Keratinocyte (primary cell): ENCODE measurements at regions not wholly inside any gene's neighbourhood (a gene's known extent, or its start where the extent isn't known, plus 50 kb on each side); places are given as distances from the start of the nearest gene placed in this dataset.

Source experiments
- DNase-seq: peaks from one replicate; pipeline ENCODE4 v3.0.0-alpha.2; 2011; ENCODE audit warnings: low read depth, missing footprints, low spot score
- FAIRE-seq: peaks from 2 replicates; lab custom pipeline; 2011; peaks lifted over from hg19 to GRCh38; lab: Jason Lieb, UNC
- H2AFZ ChIP-seq: 2 replicates; pipeline ENCODE4 v1.6.0; 2012; ENCODE audit warnings: low read length, control low read depth, inconsistent platforms; ENCODE audit not compliant: control insufficient read depth
- H3K27ac ChIP-seq: 2 replicates; pipeline ENCODE4 v1.5.1; 2011; ENCODE audit warnings: low read length; ENCODE audit not compliant: control insufficient read depth, insufficient read depth
- H3K27me3 ChIP-seq: 3 replicates; pipeline ENCODE4 v1.6.0; 2011; ENCODE audit warnings: low read length; ENCODE audit not compliant: control insufficient read depth, insufficient read depth; ENCODE audit errors: extremely low read depth
- H3K36me3 ChIP-seq, 2 experiments: 2 replicates in 1 of 2; 3 replicates in 1 of 2; pipeline ENCODE4 v1.5.1; 2011; ENCODE audit warnings: low read length in 2 of 2, mild to moderate bottlenecking in 1 of 2; ENCODE audit not compliant: control insufficient read depth in 2 of 2, insufficient read depth in 2 of 2; ENCODE audit errors: extremely low read depth in 1 of 2
- H3K4me1 ChIP-seq: 3 replicates; pipeline ENCODE4 v1.5.1; 2011; ENCODE audit warnings: low read length; ENCODE audit not compliant: control insufficient read depth, insufficient read depth; ENCODE audit errors: extremely low read depth
- H3K4me2 ChIP-seq: 3 replicates; pipeline ENCODE4 v1.6.0; 2011; ENCODE audit warnings: low read depth, low read length; ENCODE audit not compliant: control insufficient read depth, insufficient read depth; ENCODE audit errors: extremely low read depth
- H3K4me3 ChIP-seq, 3 experiments: fragments of 200-600 bp in 1 of 3; sonication (generic) in 1 of 3; 2 replicates in 2 of 3; 3 replicates in 1 of 3; pipeline ENCODE4 v1.5.1; 2011 to 2016; ENCODE audit warnings: low read length in 3 of 3, mild to moderate bottlenecking in 3 of 3, control low read depth in 2 of 3, inconsistent platforms in 1 of 3, low read depth in 1 of 3, mixed read lengths in 1 of 3, mixed run types in 1 of 3, moderate library complexity in 1 of 3; ENCODE audit not compliant: control insufficient read depth in 2 of 3, insufficient read depth in 2 of 3; ENCODE audit errors: extremely low read depth in 1 of 3
- H3K79me2 ChIP-seq: 2 replicates; pipeline ENCODE4 v1.6.0; 2012; ENCODE audit warnings: low read length; ENCODE audit not compliant: control insufficient read depth, insufficient read depth
- H3K9ac ChIP-seq: 3 replicates; pipeline ENCODE4 v1.6.0; 2011; ENCODE audit warnings: low read length; ENCODE audit not compliant: control insufficient read depth, insufficient read depth; ENCODE audit errors: extremely low read depth
- H3K9me1 ChIP-seq: 3 replicates; pipeline ENCODE4 v1.6.0; 2011; ENCODE audit warnings: low read length; ENCODE audit not compliant: control insufficient read depth, insufficient read depth; ENCODE audit errors: extremely low read depth
- H3K9me3 ChIP-seq: 2 replicates; pipeline ENCODE4 v1.5.1; 2012; ENCODE audit warnings: low read depth, low read length; ENCODE audit not compliant: control insufficient read depth
- H4K20me1 ChIP-seq: 3 replicates; pipeline ENCODE4 v1.6.0; 2011; ENCODE audit warnings: low read length; ENCODE audit not compliant: control insufficient read depth, insufficient read depth; ENCODE audit errors: extremely low read depth
- CTCF ChIP-seq, 3 experiments: IDR thresholded peaks in 1 of 3; conservative IDR thresholded peaks in 1 of 3; optimal IDR thresholded peaks in 1 of 3; 2 replicates in 2 of 3; 3 replicates in 1 of 3; pipeline versions ENCODE3 to v1.5.1; 2011; ENCODE audit warnings: low read length in 3 of 3, mild to moderate bottlenecking in 3 of 3, moderate library complexity in 2 of 3, control low read depth in 1 of 3, inconsistent platforms in 1 of 3; ENCODE audit not compliant: insufficient read depth in 2 of 3; ENCODE audit errors: extremely low read depth in 1 of 3
- EZH2 ChIP-seq: IDR thresholded peaks from one replicate; pipeline ENCODE4 v1.6.1; 2012; ENCODE audit warnings: inconsistent platforms, mild to moderate bottlenecking, low read length, moderate library complexity
- dilution Hi-C: fragments of 300-500 bp; cut with MboI; formaldehyde crosslinking; loops from one replicate; pipeline ENCODE4 v1.7.0; 2020; ENCODE audit warnings: low sequenced_read_pairs; ENCODE audit not compliant: extremely low pct_ligation_motif_present

GRCh38 chr4:133921280-133922195 lies 280.1 kb downstream of the PABPC4L start:
- H3K4me3 ChIP-seq: no peak overlapping the region
- dilution Hi-C loops: no loop called here
- H3K9me3 ChIP-seq: no peaks in the 10 kb centered on the region
- no peak for DNase-seq
- H3K79me2 ChIP-seq: no peaks in the 10 kb centered on the region
- H3K36me3 ChIP-seq: no peaks in the 10 kb centered on the region
- no peaks in the 10 kb centered on the region for H3K4me1 ChIP-seq
- H2AFZ ChIP-seq: no peak overlapping the region
- H3K27me3 ChIP-seq: no peaks in the 10 kb centered on the region
- FAIRE-seq: no peak
- no peaks in the 10 kb centered on the region for H3K9me1 ChIP-seq
- no peak overlapping the region for H3K9ac ChIP-seq
- H3K27ac ChIP-seq: no peak overlapping the region
- TF ChIP-seq EZH2: no peak
- TF ChIP-seq CTCF (optimal IDR thresholded peaks at IDR 0.05 in 1 of 3, IDR thresholded peaks at IDR 0.05 in 1 of 3, conservative IDR thresholded peaks at IDR 0.05 in 1 of 3; ENCODE audit: extremely low read depth in 1 of 3, insufficient read depth in 2 of 3, low read length in 3 of 3): peak in 1 of 3 experiments; percentile 7
- no peak overlapping the region for H3K4me2 ChIP-seq
- no peaks in the 10 kb centered on the region for H4K20me1 ChIP-seq

- no peak for FAIRE-seq
- H3K4me3 ChIP-seq: no peak overlapping the region
- no peak overlapping the region for H3K9ac ChIP-seq
- H3K9me1 ChIP-seq: no peaks in the 10 kb centered on the region
- H3K4me2 ChIP-seq: no peak overlapping the region
- H4K20me1 ChIP-seq: no peaks in the 10 kb centered on the region
- H3K79me2 ChIP-seq: no peaks in the 10 kb centered on the region
- no peak for TF ChIP-seq EZH2
- TF ChIP-seq CTCF (optimal IDR thresholded peaks at IDR 0.05 in 1 of 3, IDR thresholded peaks at IDR 0.05 in 1 of 3, conservative IDR thresholded peaks at IDR 0.05 in 1 of 3; ENCODE audit: extremely low read depth in 1 of 3, insufficient read depth in 2 of 3, low read length in 3 of 3): no peak
- H3K9me3 ChIP-seq: no peaks in the 10 kb centered on the region
- DNase-seq: no peak
- H3K27me3 ChIP-seq: no peaks in the 10 kb centered on the region
- H3K36me3 ChIP-seq: no peaks in the 10 kb centered on the region
- H2AFZ ChIP-seq: no peak overlapping the region
- H3K27ac ChIP-seq: no peak overlapping the region
- no peaks in the 10 kb centered on the region for H3K4me1 ChIP-seq
- dilution Hi-C loops: no loop called here
Observed at GRCh38 chr4:133920236-133920635, 281.4 kb downstream of the PABPC4L start.
